ENCODE measurements at regions not wholly inside any gene's neighbourhood (a gene's known extent, or its start where the extent isn't known, plus 50 kb on each side); places are given as distances from the start of the nearest gene placed in this dataset.
"Not testable (repeated sequence)": the region's sequence is repeated elsewhere in the genome, so short reads cannot be mapped to it uniquely, and the experiment has no call there.

- DNase-seq: no peak
Observed at GRCh38 chr12:46944771-46945170, 119.0 kb upstream of the SLC38A4 start.

- DNase-seq: no peak
Observed at GRCh38 chr12:46945591-46945990, 119.8 kb upstream of the SLC38A4 start.

GRCh38 chr12:46946137-46946536, 120.3 kb upstream of the SLC38A4 start:
- DNase-seq: no peak

- peak in 1 of 51 donors; percentile 4 for DNase-seq
Observed at GRCh38 chr12:46948936-46949545, 123.2 kb upstream of the SLC38A4 start.

GRCh38 chr12:46950094-46950493, 124.3 kb upstream of the SLC38A4 start:
- no peak for DNase-seq

- no peak for DNase-seq
Observed at GRCh38 chr12:46952880-46953483, 126.4 kb upstream of the PCED1B start.

GRCh38 chr12:46956451-46957035, 122.9 kb upstream of the PCED1B start:
- peak in 1 of 51 donors; percentile 3 for DNase-seq

GRCh38 chr12:46958053-46958452, 121.4 kb upstream of the PCED1B start:
- DNase-seq: no peak

GRCh38 chr12:46958599-46959290, 120.7 kb upstream of the PCED1B start:
- DNase-seq: no peak

GRCh38 chr12:46959502-46959901, 119.9 kb upstream of the PCED1B start:
- DNase-seq: no peak

GRCh38 chr12:46960681-46961080, 118.7 kb upstream of the PCED1B start:
- DNase-seq: no peak

GRCh38 chr12:46963191-46963590, 116.2 kb upstream of the PCED1B start:
- DNase-seq: no peak

- DNase-seq: no peak
Observed at GRCh38 chr12:46963977-46964971, 115.1 kb upstream of the PCED1B start.

- no peak for DNase-seq
Observed at GRCh38 chr12:46965137-46965536, 114.3 kb upstream of the PCED1B start.

GRCh38 chr12:46965880-46966279, 113.5 kb upstream of the PCED1B start:
- no peak for DNase-seq

GRCh38 chr12:46970636-46971035, 108.8 kb upstream of the PCED1B start:
- DNase-seq: no peak

GRCh38 chr12:46973937-46974336, 105.5 kb upstream of the PCED1B start:
- DNase-seq: not testable (repeated sequence)

GRCh38 chr12:46977871-46978375, 101.5 kb upstream of the PCED1B start:
- DNase-seq: no peak

GRCh38 chr12:46981622-46982021, 97.8 kb upstream of the PCED1B start:
- DNase-seq: no peak

GRCh38 chr12:46982629-46983392, 96.6 kb upstream of the PCED1B start:
- DNase-seq: no peak

Data from hypothalamus (tissue), 51 donors.